K562 (cell line): ENCODE measurements at regions not wholly inside any gene's neighbourhood (a gene's known extent, or its start where the extent isn't known, plus 50 kb on each side); places are given as distances from the start of the nearest gene placed in this dataset.

Experiments
- ATAC-seq: fragments of 200-7000 bp; cut with Tn5 transposase; 3 replicates; pipeline ENCODE4 v1.9.1; 2020; ENCODE audit warnings: moderate library complexity
- BruUV-seq: library from RNA; stranded (reverse); fragments of 400-500 nt; replicated peaks from 2 replicates; lab custom pipeline; 2021; lab: Mats Ljungman, UMichigan
- CTCF ChIA-PET: fragments of 300-600 bp; formaldehyde crosslinking; extraction: SDS; loops from one replicate; lab custom pipeline; 2021; ENCODE audit warnings: low intra/inter-chr PET ratio; lab: Yijun Ruan, JAX
- POLR2A ChIA-PET: fragments of 300-600, 350-650 bp; sonication (Branson Sonifier 250); formaldehyde crosslinking; extraction: SDS; loops from one replicate; lab custom pipeline; 2021; ENCODE audit warnings: antibody characterized with exemption, inconsistent platforms; lab: Yijun Ruan, JAX
- DNase-seq, 4 experiments: peaks; one replicate each; pipeline versions ENCODE4 v3.0.0 to v3.0.0-alpha.2; 2011 to 2018; ENCODE audit warnings: low spot score in 3 of 4, mixed read lengths in 3 of 4; ENCODE audit errors: extremely low read depth in 1 of 4
- FAIRE-seq: peaks from 2 replicates; lab custom pipeline; 2011; peaks lifted over from hg19 to GRCh38; lab: Jason Lieb, UNC
- H2AFZ ChIP-seq: 2 replicates; pipeline ENCODE4 v1.6.0; 2011; ENCODE audit warnings: low read depth, low read length, control low read depth, inconsistent platforms
- H3K27ac ChIP-seq: fragments of 200-600 bp; 3 replicates; pipeline ENCODE4 v1.8.0; 2011; ENCODE audit warnings: low read depth, mild to moderate bottlenecking, control low read depth, inconsistent platforms, low read length, moderate library complexity, mixed read lengths; ENCODE audit errors: extremely low read depth
- H3K27me3 ChIP-seq, 2 experiments: fragments of 300-600 bp in 1 of 2; 2 replicates in 1 of 2; 3 replicates in 1 of 2; pipeline versions ENCODE4 v1.6.0 to v1.8.0; 2011; ENCODE audit warnings: inconsistent platforms in 2 of 2, low read length in 2 of 2, mild to moderate bottlenecking in 1 of 2, mixed read lengths in 1 of 2, moderate library complexity in 1 of 2; ENCODE audit not compliant: control insufficient read depth in 2 of 2, insufficient read depth in 2 of 2
- H3K36me3 ChIP-seq: fragments of 300-600 bp; 3 replicates; pipeline ENCODE4 v1.8.0; 2011; ENCODE audit warnings: mild to moderate bottlenecking, low read length, inconsistent platforms; ENCODE audit not compliant: control insufficient read depth, insufficient read depth
- H3K4me1 ChIP-seq, 2 experiments: fragments of 200-600 bp in 1 of 2; replicated peaks in 1 of 2; 2 replicates in 1 of 2; 3 replicates in 1 of 2; pipeline versions ENCODE4 v1.5.1 to v1.8.0; 2011; ENCODE audit warnings: inconsistent platforms in 2 of 2, low read length in 2 of 2, mild to moderate bottlenecking in 1 of 2, mixed read lengths in 1 of 2, moderate library complexity in 1 of 2; ENCODE audit not compliant: control insufficient read depth in 2 of 2, insufficient read depth in 2 of 2
- H3K4me2 ChIP-seq: 2 replicates; pipeline ENCODE4 v1.6.1; 2011; ENCODE audit warnings: low read length, control low read depth, inconsistent platforms, mixed read lengths; ENCODE audit not compliant: insufficient read depth
- H3K4me3 ChIP-seq: fragments of 200-600 bp; sonication (generic), shearing (Covaris generic); 2 replicates; pipeline ENCODE4 v1.5.1; 2016; ENCODE audit warnings: control low read depth, inconsistent platforms
- H3K79me2 ChIP-seq: fragments of 200-600 bp; 3 replicates; pipeline ENCODE4 v1.8.0; 2011; ENCODE audit warnings: low read length, inconsistent platforms; ENCODE audit not compliant: control insufficient read depth, insufficient read depth
- H3K9ac ChIP-seq, 2 experiments: 2 replicates each; pipeline versions ENCODE4 v1.6.0 to v1.6.1; 2011; ENCODE audit warnings: low read depth in 2 of 2, low read length in 2 of 2, control low read depth in 1 of 2, inconsistent platforms in 1 of 2, mild to moderate bottlenecking in 1 of 2, mixed read lengths in 1 of 2; ENCODE audit not compliant: insufficient read depth in 1 of 2
- H3K9me1 ChIP-seq: one replicate; pipeline ENCODE4 v1.6.0; 2011; ENCODE audit warnings: inconsistent platforms, mild to moderate bottlenecking, low read length, moderate library complexity; ENCODE audit not compliant: control insufficient read depth, insufficient read depth
- H3K9me3 ChIP-seq: replicated peaks from 2 replicates; pipeline ENCODE4 v1.5.1; 2011; ENCODE audit warnings: low read depth, low read length, inconsistent platforms; ENCODE audit not compliant: control insufficient read depth, insufficient read depth
- H4K20me1 ChIP-seq: replicated peaks from 2 replicates; pipeline ENCODE4 v1.6.1; 2011; ENCODE audit warnings: low read length, inconsistent platforms, mixed read lengths; ENCODE audit not compliant: control insufficient read depth, insufficient read depth
- BRF1 ChIP-seq: IDR thresholded peaks from 3 replicates; pipeline ENCODE4 v1.6.1; 2011; ENCODE audit warnings: borderline replicate concordance, mild to moderate bottlenecking; ENCODE audit not compliant: insufficient read length; ENCODE audit errors: extremely low read depth
- HDAC2 ChIP-seq: fragments of 450-650 bp; IDR thresholded peaks from 2 replicates; pipeline ENCODE4 v1.6.1; 2016; ENCODE audit warnings: mild to moderate bottlenecking
- MIER1 ChIP-seq: fragments of 450-650 bp; IDR thresholded peaks from 2 replicates; pipeline ENCODE4 v1.6.1; 2016; ENCODE audit warnings: antibody characterized with exemption, mild to moderate bottlenecking, low read depth
- NR2F6 ChIP-seq: fragments of 450-650 bp; formaldehyde crosslinking; IDR thresholded peaks from 2 replicates; pipeline ENCODE4 v1.4.0; 2020; ENCODE audit warnings: mild to moderate bottlenecking
- RCOR1 ChIP-seq, 2 experiments: IDR thresholded peaks; 2 replicates each; pipeline ENCODE4 v1.6.1; 2012; ENCODE audit warnings: low read depth in 2 of 2, low read length in 2 of 2, borderline replicate concordance in 1 of 2, improper control_type of control experiment in 1 of 2
- TCF7L2 ChIP-seq: fragments of 150-350 bp; IDR thresholded peaks from 2 replicates; pipeline ENCODE4 v1.6.1; 2016; ENCODE audit warnings: low read depth, mild to moderate bottlenecking, low read length, moderate library complexity
- ZFP36 ChIP-seq: fragments of 150-350 bp; IDR thresholded peaks from 2 replicates; pipeline ENCODE4 v1.6.1; 2018; ENCODE audit warnings: low read length, low read depth; ENCODE audit not compliant: partially characterized antibody
- WGBS: fragments of 100-300 bp; shearing (Covaris generic); methylation state at CpG from one replicate; pipeline ENCODE4 v1.1.6; 2016; ENCODE audit warnings: low coverage, mixed read lengths; ENCODE audit not compliant: insufficient coverage; ENCODE audit errors: missing lambda C conversion rate; 5-methylcytosine and 5-hydroxymethylcytosine counted together
- in situ Hi-C: fragments of 300-500 bp; cut with MboI; formaldehyde crosslinking; loops from 4 replicates; pipeline ENCODE4 v1.15.0; 2018; ENCODE audit warnings: inconsistent platforms, mixed read lengths
- intact Hi-C: fragments of 100-400 bp; cut with micrococcal nuclease; formaldehyde crosslinking; loops from 2 replicates; pipeline ENCODE4 v1.14.2; 2022
- TF ChIP-seq, protein P1 (sequence below), 3 experiments: IDR thresholded peaks in 2 of 3; conservative IDR thresholded peaks in 1 of 3; 2 replicates each; pipeline ENCODE4 v1.5.1; 2011 to 2012; ENCODE audit warnings: low read length in 3 of 3, mild to moderate bottlenecking in 3 of 3, control low read depth in 2 of 3, improper control_type of control experiment in 1 of 3, inconsistent platforms in 1 of 3, low read depth in 1 of 3, mixed read lengths in 1 of 3, moderate library complexity in 1 of 3; ENCODE audit not compliant: insufficient read depth in 2 of 3

DNA sequence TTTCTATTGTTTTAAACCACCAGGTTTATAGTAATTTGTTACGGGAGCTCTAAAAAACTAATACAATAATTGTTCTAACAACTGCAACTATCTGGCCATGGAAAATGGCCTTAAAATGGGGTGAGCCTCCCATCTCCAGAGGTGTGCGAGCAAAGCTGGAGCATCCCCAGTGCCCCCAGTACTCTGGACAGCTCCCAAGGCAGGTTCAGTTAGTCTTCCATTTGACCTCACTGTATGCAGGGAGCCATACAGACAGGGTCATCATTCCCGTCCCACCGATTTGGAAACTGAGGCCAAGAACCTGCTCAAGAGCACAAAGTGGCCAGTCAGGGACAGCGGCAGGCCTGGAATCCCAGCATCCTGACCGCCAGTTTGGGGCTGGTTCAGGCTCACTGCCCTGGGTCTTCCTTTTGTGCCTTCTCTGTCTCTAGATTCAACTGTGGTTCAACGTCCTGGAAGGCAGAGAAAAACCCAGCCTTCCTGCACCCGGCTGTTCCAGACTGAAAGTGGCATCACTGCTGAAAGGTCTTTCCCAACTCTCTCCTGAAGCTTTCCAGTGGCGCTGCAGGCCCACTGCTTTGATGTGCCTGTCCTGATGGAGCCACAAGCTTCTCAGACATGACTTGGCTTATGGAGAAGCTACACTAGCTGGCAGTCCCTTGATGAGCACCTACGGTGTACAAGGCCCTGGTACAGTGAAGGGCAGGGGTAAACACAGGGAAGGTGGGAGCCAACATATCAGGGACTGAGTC, 76.6 kb upstream of the LINGO1 start (continued):
- TF ChIP-seq BRF1 (no peak), HDAC2 (0 out of 2 replicates have a peak, but pooled peaks have one; percentile 27), RCOR1 (IDR thresholded peaks at IDR 0.05; ENCODE audit: borderline replicate concordance in 1 of 2, low read depth in 2 of 2, low read length in 2 of 2) (peak in 1 of 2 experiments; percentile 28; a peak in 1 of 4 replicates), MIER1 (peak; percentile 90), NR2F6 (CRISPR knock-in tag) (no peak)
- TF ChIP-seq, protein P1, sequence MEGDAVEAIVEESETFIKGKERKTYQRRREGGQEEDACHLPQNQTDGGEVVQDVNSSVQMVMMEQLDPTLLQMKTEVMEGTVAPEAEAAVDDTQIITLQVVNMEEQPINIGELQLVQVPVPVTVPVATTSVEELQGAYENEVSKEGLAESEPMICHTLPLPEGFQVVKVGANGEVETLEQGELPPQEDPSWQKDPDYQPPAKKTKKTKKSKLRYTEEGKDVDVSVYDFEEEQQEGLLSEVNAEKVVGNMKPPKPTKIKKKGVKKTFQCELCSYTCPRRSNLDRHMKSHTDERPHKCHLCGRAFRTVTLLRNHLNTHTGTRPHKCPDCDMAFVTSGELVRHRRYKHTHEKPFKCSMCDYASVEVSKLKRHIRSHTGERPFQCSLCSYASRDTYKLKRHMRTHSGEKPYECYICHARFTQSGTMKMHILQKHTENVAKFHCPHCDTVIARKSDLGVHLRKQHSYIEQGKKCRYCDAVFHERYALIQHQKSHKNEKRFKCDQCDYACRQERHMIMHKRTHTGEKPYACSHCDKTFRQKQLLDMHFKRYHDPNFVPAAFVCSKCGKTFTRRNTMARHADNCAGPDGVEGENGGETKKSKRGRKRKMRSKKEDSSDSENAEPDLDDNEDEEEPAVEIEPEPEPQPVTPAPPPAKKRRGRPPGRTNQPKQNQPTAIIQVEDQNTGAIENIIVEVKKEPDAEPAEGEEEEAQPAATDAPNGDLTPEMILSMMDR (IDR thresholded peaks at IDR 0.05 in 2 of 3, conservative IDR thresholded peaks at IDR 0.05 in 1 of 3; ENCODE audit: insufficient read depth in 2 of 3, low read depth in 1 of 3, low read length in 3 of 3) = peak in 2 of 3 experiments; percentile 21 to 38; a peak in 2 of 6 replicates

DNA sequence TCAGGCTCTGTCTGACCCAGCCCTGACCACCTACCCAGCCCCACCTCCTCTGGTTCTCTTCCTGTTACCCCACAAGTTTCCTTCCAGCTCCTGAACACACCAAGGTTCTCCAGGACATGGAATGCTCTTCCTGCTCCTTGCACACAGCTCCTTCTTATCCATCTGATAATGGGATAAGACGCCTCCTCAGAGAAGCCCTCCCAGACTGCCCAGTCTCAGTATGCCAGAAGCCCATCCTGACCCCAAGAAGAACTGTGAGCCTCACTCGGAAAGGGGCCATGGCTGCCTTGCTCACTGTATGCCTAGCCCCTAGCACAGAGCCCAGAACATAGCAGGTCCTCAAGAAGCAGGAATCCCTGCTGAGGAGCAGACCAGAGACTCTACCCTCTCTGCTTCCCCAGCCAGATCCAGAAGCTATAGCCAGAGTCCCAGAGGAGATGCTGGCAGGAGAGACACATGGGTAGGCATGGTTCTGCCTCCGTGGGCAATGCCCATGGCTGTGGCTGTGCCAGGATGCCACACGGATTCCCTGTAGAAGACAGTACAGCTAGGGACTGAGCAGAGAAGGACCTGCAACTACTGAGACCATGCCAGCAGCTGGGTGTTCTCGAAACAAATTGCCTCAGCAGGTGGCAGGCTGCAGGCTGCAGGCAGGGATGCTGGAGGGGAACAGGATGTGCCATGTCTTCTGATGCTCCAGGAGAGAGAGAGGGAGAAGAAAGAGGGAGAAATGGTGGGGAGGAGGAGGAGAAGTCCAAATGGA, 74.0 kb upstream of the LINGO1 start:
- ChIA-PET POLR2A (interaction anchor here (1.7 kb wide), 1 partner anchor 8 kb away, joined by 4 read pairs; no protein-coding TSS in a partner anchor), CTCF (no interaction called here)
- WGBS = 3% methylated on average over 5 of the region's 5 CpGs
- no peaks in the 10 kb centered on the region for H3K9me3 ChIP-seq
- no peaks in the 10 kb centered on the region for H3K79me2 ChIP-seq
- FAIRE-seq = no peak
- peaks cover 0 to 6% of the 10 kb centered on the region in 2 experiments; a peak in 1 of 5 replicates for H3K4me1 ChIP-seq
- H3K27ac ChIP-seq = no peak overlapping the region
- no peaks in the 10 kb centered on the region for H3K36me3 ChIP-seq
- no peak overlapping the region for H3K4me3 ChIP-seq
- no peak for ATAC-seq
- no peak for DNase-seq
- H3K27me3 ChIP-seq = peaks cover 9 to 42% of the 10 kb centered on the region in 2 experiments; a peak in 4 of 5 replicates
- no peak overlapping the region for H2AFZ ChIP-seq
- peaks cover 7% of the 10 kb centered on the region for H4K20me1 ChIP-seq
- in situ Hi-C loops = no loop called here
- no TSS peak for BruUV-seq
- intact Hi-C loops = no loop called here
- H3K9ac ChIP-seq = no peak overlapping the region
- H3K9me1 ChIP-seq = no peaks in the 10 kb centered on the region
- TF ChIP-seq TCF7L2 = no peak
- TF ChIP-seq ZFP36 = peak; percentile 90
- no peak overlapping the region for H3K4me2 ChIP-seq
